ENCODE measurements at regions not wholly inside any gene's neighbourhood (a gene's known extent, or its start where the extent isn't known, plus 50 kb on each side); places are given as distances from the start of the nearest gene placed in this dataset.

GRCh38 chr6:105901583-105901982, 184.6 kb upstream of the PRDM1 start:
- Histone ChIP-seq H3K9me3 (no peaks in the 10 kb centered on the region), H3K27me3 (no peaks in the 10 kb centered on the region), H3K4me3 (no peak overlapping the region), H3K36me3 (no peaks in the 10 kb centered on the region)
- no peak for DNase-seq

GRCh38 chr6:105900125-105900937, 185.8 kb upstream of the PRDM1 start:
- H3K4me3 ChIP-seq: no peak overlapping the region
- no peaks in the 10 kb centered on the region for H3K9me3 ChIP-seq
- no peaks in the 10 kb centered on the region for H3K27me3 ChIP-seq
- no peaks in the 10 kb centered on the region for H3K36me3 ChIP-seq
- no peak for DNase-seq

- no peaks in the 10 kb centered on the region for H3K27me3 ChIP-seq
- H3K4me3 ChIP-seq: no peak overlapping the region
- no peaks in the 10 kb centered on the region for H3K9me3 ChIP-seq
- no peaks in the 10 kb centered on the region for H3K36me3 ChIP-seq
- DNase-seq: no peak
Observed at GRCh38 chr6:105898286-105898685, 187.8 kb upstream of the PRDM1 start.

GRCh38 chr6:105897131-105897530, 189.0 kb upstream of the PRDM1 start:
- no peak overlapping the region for H3K4me3 ChIP-seq
- DNase-seq: no peak
- no peaks in the 10 kb centered on the region for H3K27me3 ChIP-seq
- no peaks in the 10 kb centered on the region for H3K36me3 ChIP-seq
- H3K9me3 ChIP-seq: no peaks in the 10 kb centered on the region

- no peak overlapping the region for H3K4me3 ChIP-seq
- no peaks in the 10 kb centered on the region for H3K27me3 ChIP-seq
- H3K36me3 ChIP-seq: no peaks in the 10 kb centered on the region
- DNase-seq: no peak
- no peaks in the 10 kb centered on the region for H3K9me3 ChIP-seq
Observed at GRCh38 chr6:105896821-105897095, 189.4 kb upstream of the PRDM1 start.

GRCh38 chr6:105896052-105896820, 189.9 kb upstream of the PRDM1 start:
- no peak for DNase-seq
- no peaks in the 10 kb centered on the region for H3K27me3 ChIP-seq
- no peaks in the 10 kb centered on the region for H3K36me3 ChIP-seq
- H3K9me3 ChIP-seq: no peaks in the 10 kb centered on the region
- H3K4me3 ChIP-seq: no peak overlapping the region

- Histone ChIP-seq H3K9me3 (peaks cover 2% of the 10 kb centered on the region; the same call in 1 of the 2 replicates), H3K4me3 (no peak overlapping the region), H3K36me3 (no peaks in the 10 kb centered on the region), H3K27me3 (no peaks in the 10 kb centered on the region)
- DNase-seq: no peak
Observed at GRCh38 chr6:105894556-105894955, 191.6 kb upstream of the PRDM1 start.

- Histone ChIP-seq H3K9me3 (peaks cover 2% of the 10 kb centered on the region; the same call in 1 of the 2 replicates), H3K36me3 (no peaks in the 10 kb centered on the region), H3K27me3 (no peaks in the 10 kb centered on the region), H3K4me3 (no peak overlapping the region)
- DNase-seq: no peak
Observed at GRCh38 chr6:105893741-105894140, 192.4 kb upstream of the PRDM1 start.

GRCh38 chr6:105892577-105893262, 193.4 kb upstream of the PRDM1 start:
- no peaks in the 10 kb centered on the region for H3K36me3 ChIP-seq
- DNase-seq: no peak
- no peak overlapping the region for H3K4me3 ChIP-seq
- peaks cover 2% of the 10 kb centered on the region; the same call in 1 of the 2 replicates for H3K9me3 ChIP-seq
- no peaks in the 10 kb centered on the region for H3K27me3 ChIP-seq

GRCh38 chr6:105890521-105891244, 195.5 kb upstream of the PRDM1 start:
- Histone ChIP-seq H3K4me3 (no peak overlapping the region), H3K9me3 (peaks cover 2% of the 10 kb centered on the region; the same call in 1 of the 2 replicates), H3K36me3 (no peaks in the 10 kb centered on the region), H3K27me3 (no peaks in the 10 kb centered on the region)
- DNase-seq: no peak

- DNase-seq: no peak
- Histone ChIP-seq H3K9me3 (peaks cover 2% of the 10 kb centered on the region; the same call in 1 of the 2 replicates), H3K4me3 (no peak overlapping the region)
Observed at GRCh38 chr6:105889902-105890301, 196.2 kb upstream of the PRDM1 start.

GRCh38 chr6:105886814-105887544, 199.2 kb upstream of the PRDM1 start:
- peaks cover 2% of the 10 kb centered on the region; the same call in 1 of the 2 replicates for H3K9me3 ChIP-seq
- no peaks in the 10 kb centered on the region for H3K36me3 ChIP-seq
- H3K4me3 ChIP-seq: no peak overlapping the region
- no peak for DNase-seq
- H3K27me3 ChIP-seq: no peaks in the 10 kb centered on the region

More at GRCh38 chr6:105889902-105890301, 196.2 kb upstream of the PRDM1 start:
- no peaks in the 10 kb centered on the region for H3K27me3 ChIP-seq
- no peaks in the 10 kb centered on the region for H3K36me3 ChIP-seq

- no peaks in the 10 kb centered on the region for H3K27me3 ChIP-seq
- DNase-seq: no peak
- no peak overlapping the region for H3K4me3 ChIP-seq
- no peaks in the 10 kb centered on the region for H3K36me3 ChIP-seq
- H3K9me3 ChIP-seq: peaks cover 2% of the 10 kb centered on the region; the same call in 1 of the 2 replicates
Observed at GRCh38 chr6:105886066-105886813, 199.9 kb upstream of the PRDM1 start.

- Histone ChIP-seq H3K36me3 (no peaks in the 10 kb centered on the region), H3K4me3 (no peak overlapping the region), H3K9me3 (no peaks in the 10 kb centered on the region), H3K27me3 (no peaks in the 10 kb centered on the region)
- DNase-seq: no peak
Observed at GRCh38 chr6:105884426-105884825, 201.7 kb upstream of the PRDM1 start.

GRCh38 chr6:105884011-105884410, 202.1 kb upstream of the PRDM1 start:
- H3K4me3 ChIP-seq: no peak overlapping the region
- H3K27me3 ChIP-seq: no peaks in the 10 kb centered on the region; the same call in 1 of the 2 replicates
- no peak for DNase-seq
- no peaks in the 10 kb centered on the region for H3K9me3 ChIP-seq
- H3K36me3 ChIP-seq: no peaks in the 10 kb centered on the region
